B cell (primary cell): ENCODE measurements at regions not wholly inside any gene's neighbourhood (a gene's known extent, or its start where the extent isn't known, plus 50 kb on each side); places are given as distances from the start of the nearest gene placed in this dataset.

Experiments used
- ATAC-seq: fragments of 200-7000 bp; cut with Tn5 transposase; one replicate; pipeline ENCODE4 v1.10.0; 2021; ENCODE audit warnings: low read depth, mild to moderate bottlenecking, moderate number of reproducible peaks, moderate library complexity
- CTCF ChIA-PET: fragments of 350-600 bp; sonication (Branson Sonifier 250); formaldehyde crosslinking; loops from one replicate; lab custom pipeline; 2021; ENCODE audit warnings: antibody characterized with exemption, inconsistent platforms; lab: Charles Lee
- POLR2A ChIA-PET: fragments of 350-600 bp; sonication (Branson Sonifier 250); formaldehyde crosslinking; loops from one replicate; lab custom pipeline; 2021; ENCODE audit warnings: antibody characterized with exemption; lab: Charles Lee
- DNase-seq: peaks from one replicate; pipeline ENCODE4 v3.0.0; 2013
- H2AFZ ChIP-seq: 2 replicates; pipeline ENCODE4 v1.6.1; 2012; ENCODE audit warnings: mild to moderate bottlenecking, low read depth, low read length; ENCODE audit not compliant: insufficient read depth, poor library complexity, severe bottlenecking
- H3K27ac ChIP-seq, 2 donors: 1 replicate in 1 of 2; 2 replicates in 1 of 2; pipeline ENCODE4 v1.5.1; 2012 to 2013; ENCODE audit warnings: low read length in 2 of 2, mild to moderate bottlenecking in 2 of 2, moderate library complexity in 1 of 2
- H3K27me3 ChIP-seq, 4 experiments: fragments of 200-600 bp in 1 of 4; sonication (generic) in 1 of 4; replicated peaks in 1 of 4; 1 replicate in 2 of 4; 2 replicates in 2 of 4; pipeline versions ENCODE4 v1.6.1 to v1.7.0; 2013 to 2016; ENCODE audit warnings: low read length in 3 of 4, mild to moderate bottlenecking in 2 of 4, mixed read lengths in 1 of 4, moderate library complexity in 1 of 4; ENCODE audit not compliant: insufficient read depth in 4 of 4, control insufficient read depth in 3 of 4; ENCODE audit errors: control extremely low read depth in 1 of 4
- H3K36me3 ChIP-seq, 2 experiments: replicated peaks in 1 of 2; 1 replicate in 1 of 2; 2 replicates in 1 of 2; pipeline versions ENCODE4 v1.6.1 to v1.7.1; 2013; ENCODE audit warnings: low read length in 1 of 2; ENCODE audit not compliant: insufficient read depth in 2 of 2, control insufficient read depth in 1 of 2; ENCODE audit errors: control extremely low read depth in 1 of 2, extremely low read depth in 1 of 2
- H3K4me1 ChIP-seq, 2 donors: fragments of 200-600 bp in 1 of 2; sonication (generic) in 1 of 2; 1 replicate in 1 of 2; 2 replicates in 1 of 2; pipeline versions ENCODE4 v1.5.1 to v1.6.1; 2013 to 2017; ENCODE audit warnings: low read length in 2 of 2; ENCODE audit not compliant: control insufficient read depth in 2 of 2, insufficient read depth in 2 of 2
- H3K4me2 ChIP-seq: replicated peaks from 2 replicates; pipeline ENCODE3; 2012; ENCODE audit warnings: mild to moderate bottlenecking, low read depth, low read length; ENCODE audit not compliant: poor library complexity, severe bottlenecking
- H3K4me3 ChIP-seq, 5 experiments: fragments of 200-600 bp in 1 of 5; sonication (generic) in 1 of 5; 1 replicate in 3 of 5; 2 replicates in 2 of 5; pipeline versions ENCODE4 v1.5.1 to v1.7.0; 2011 to 2016; ENCODE audit warnings: low read length in 4 of 5, mild to moderate bottlenecking in 4 of 5, low read depth in 2 of 5, control low read depth in 1 of 5, moderate library complexity in 1 of 5; ENCODE audit not compliant: insufficient read depth in 1 of 5; ENCODE audit errors: control extremely low read depth in 1 of 5, extremely low read depth in 1 of 5
- H3K79me2 ChIP-seq: fragments of 200-600 bp; sonication (generic); one replicate; pipeline ENCODE4 v1.6.0; 2016; ENCODE audit warnings: low read length; ENCODE audit not compliant: control insufficient read depth, insufficient read depth
- H3K9ac ChIP-seq: fragments of 200-600 bp; sonication (generic); 2 replicates; pipeline ENCODE4 v1.6.1; 2017; ENCODE audit warnings: mild to moderate bottlenecking, low read length, moderate library complexity
- H3K9me3 ChIP-seq, 3 donors: one replicate each; pipeline versions ENCODE4 v1.6.1 to v1.7.1; 2013; ENCODE audit warnings: low read length in 2 of 3; ENCODE audit not compliant: control insufficient read depth in 2 of 3, insufficient read depth in 1 of 3; ENCODE audit errors: control extremely low read depth in 1 of 3
- H4K20me1 ChIP-seq: 2 replicates; pipeline ENCODE4 v1.6.0; 2012; ENCODE audit warnings: mild to moderate bottlenecking, low read length; ENCODE audit not compliant: insufficient read depth, control insufficient read depth, poor library complexity, severe bottlenecking
- H3K27ac Mint-ChIP-seq: one replicate; pipeline ENCODE4 v1.8.0; 2021; ENCODE audit warnings: mixed read lengths
- H3K27me3 Mint-ChIP-seq: one replicate; pipeline ENCODE4 v1.8.0; 2021; ENCODE audit warnings: mixed read lengths
- H3K4me1 Mint-ChIP-seq: one replicate; pipeline ENCODE4 v1.8.0; 2021; ENCODE audit warnings: mixed read lengths
- H3K4me3 Mint-ChIP-seq: one replicate; pipeline ENCODE4 v1.8.0; 2021; ENCODE audit warnings: mixed read lengths
- H3K9me3 Mint-ChIP-seq: one replicate; pipeline ENCODE4 v1.8.0; 2022; ENCODE audit warnings: mixed read lengths; ENCODE audit not compliant: insufficient read depth
- EZH2 ChIP-seq: IDR thresholded peaks from 2 replicates; pipeline ENCODE4 v1.6.1; 2012; ENCODE audit warnings: borderline replicate concordance, low read depth, mild to moderate bottlenecking, moderate library complexity, low read length; ENCODE audit not compliant: insufficient read depth, poor library complexity, severe bottlenecking
- WGBS: methylation state at CpG from one replicate; pipeline ENCODE4 v1.1.5; 2013; ENCODE audit warnings: missing lambda C conversion rate; ENCODE audit not compliant: insufficient coverage; 5-methylcytosine and 5-hydroxymethylcytosine counted together
- intact Hi-C: fragments of 100-400 bp; cut with micrococcal nuclease; formaldehyde crosslinking; loops from one replicate; pipeline ENCODE4 v1.10.0; 2022
- TF ChIP-seq, protein P1 (sequence below): fragments of 200-600 bp; IDR thresholded peaks from one replicate; pipeline ENCODE4 v1.8.0; 2022; ENCODE audit warnings: antibody characterized with exemption, mild to moderate bottlenecking

DNA sequence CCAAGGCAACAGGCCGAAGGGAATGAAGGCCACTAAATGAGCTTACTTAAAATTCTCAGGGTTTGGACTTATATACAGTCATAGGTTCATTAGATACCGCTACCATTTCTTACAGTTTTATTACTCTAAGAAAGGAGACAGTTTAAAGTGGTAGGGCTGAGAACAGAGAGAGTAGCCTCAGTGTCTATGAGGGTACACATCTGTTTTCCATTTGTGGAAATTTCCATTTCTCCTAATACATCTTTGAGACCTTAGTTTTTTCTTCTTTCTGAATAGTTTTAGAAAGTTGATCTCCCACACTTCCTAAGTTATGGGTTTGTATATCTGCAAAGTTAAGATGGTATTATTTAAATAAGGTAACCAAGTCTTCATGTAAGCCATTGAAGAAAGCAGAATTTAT is 1279.1 kb downstream of the NCAM2 start:
- ATAC-seq (no peak), DNase-seq (no peak)
- no peak overlapping the region for H3K4me2 ChIP-seq
- H3K27ac ChIP-seq = no peak overlapping the region
- H3K4me3 ChIP-seq = no peak overlapping the region
- no peaks in the 10 kb centered on the region for H4K20me1 ChIP-seq
- Mint-ChIP-seq H3K27me3 (no peaks in the 10 kb centered on the region), H3K9me3 (peaks cover 4% of the 10 kb centered on the region), H3K4me3 (no peak overlapping the region), H3K4me1 (no peaks in the 10 kb centered on the region), H3K27ac (no peak overlapping the region)
- no peaks in the 10 kb centered on the region for H3K27me3 ChIP-seq
- no peaks in the 10 kb centered on the region for H3K4me1 ChIP-seq
- H2AFZ ChIP-seq = no peak overlapping the region
- intact Hi-C loops = no loop called here
- ChIA-PET POLR2A (no interaction called here), CTCF (no interaction called here)
- TF ChIP-seq, protein P1, sequence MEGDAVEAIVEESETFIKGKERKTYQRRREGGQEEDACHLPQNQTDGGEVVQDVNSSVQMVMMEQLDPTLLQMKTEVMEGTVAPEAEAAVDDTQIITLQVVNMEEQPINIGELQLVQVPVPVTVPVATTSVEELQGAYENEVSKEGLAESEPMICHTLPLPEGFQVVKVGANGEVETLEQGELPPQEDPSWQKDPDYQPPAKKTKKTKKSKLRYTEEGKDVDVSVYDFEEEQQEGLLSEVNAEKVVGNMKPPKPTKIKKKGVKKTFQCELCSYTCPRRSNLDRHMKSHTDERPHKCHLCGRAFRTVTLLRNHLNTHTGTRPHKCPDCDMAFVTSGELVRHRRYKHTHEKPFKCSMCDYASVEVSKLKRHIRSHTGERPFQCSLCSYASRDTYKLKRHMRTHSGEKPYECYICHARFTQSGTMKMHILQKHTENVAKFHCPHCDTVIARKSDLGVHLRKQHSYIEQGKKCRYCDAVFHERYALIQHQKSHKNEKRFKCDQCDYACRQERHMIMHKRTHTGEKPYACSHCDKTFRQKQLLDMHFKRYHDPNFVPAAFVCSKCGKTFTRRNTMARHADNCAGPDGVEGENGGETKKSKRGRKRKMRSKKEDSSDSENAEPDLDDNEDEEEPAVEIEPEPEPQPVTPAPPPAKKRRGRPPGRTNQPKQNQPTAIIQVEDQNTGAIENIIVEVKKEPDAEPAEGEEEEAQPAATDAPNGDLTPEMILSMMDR = no peak
- no peak for TF ChIP-seq EZH2
- no CpG with 5 or more reads among the region's 2 CpGs for WGBS
- H3K79me2 ChIP-seq = no peaks in the 10 kb centered on the region
- H3K9ac ChIP-seq = no peak overlapping the region
- no peaks in the 10 kb centered on the region for H3K9me3 ChIP-seq
- no peaks in the 10 kb centered on the region for H3K36me3 ChIP-seq

DNA sequence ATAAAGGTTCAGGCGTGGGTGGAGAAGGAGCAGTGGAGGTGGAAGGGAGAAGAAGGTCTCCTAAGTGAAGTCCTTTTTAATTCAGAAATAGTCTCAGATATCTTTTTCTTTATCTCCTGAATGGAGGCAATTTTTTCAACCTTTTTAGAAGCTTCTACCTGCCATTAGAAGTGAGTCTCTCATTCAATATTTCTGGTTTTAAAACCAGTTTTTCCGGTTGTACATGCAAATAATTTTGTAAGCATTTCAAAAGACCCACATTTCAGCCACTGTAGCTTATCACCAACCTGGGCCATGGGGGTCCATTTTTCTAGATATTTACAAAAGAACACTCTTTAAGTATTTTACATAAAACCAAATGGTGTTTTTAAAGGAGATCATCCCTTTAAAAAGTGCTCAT is 1280.2 kb downstream of the NCAM2 start:
- Mint-ChIP-seq H3K9me3 (peaks cover 4% of the 10 kb centered on the region), H3K27me3 (no peaks in the 10 kb centered on the region), H3K27ac (no peak overlapping the region), H3K4me3 (no peak overlapping the region), H3K4me1 (no peaks in the 10 kb centered on the region)
- Histone ChIP-seq H3K4me1 (no peaks in the 10 kb centered on the region), H3K27me3 (no peaks in the 10 kb centered on the region), H4K20me1 (no peaks in the 10 kb centered on the region), H3K27ac (no peak overlapping the region), H3K36me3 (no peaks in the 10 kb centered on the region), H3K4me3 (no peak overlapping the region), H3K9me3 (no peaks in the 10 kb centered on the region), H3K79me2 (no peaks in the 10 kb centered on the region), H3K9ac (no peak overlapping the region), H3K4me2 (no peak overlapping the region), H2AFZ (no peak overlapping the region)
- ChIA-PET POLR2A (no interaction called here), CTCF (no interaction called here)
- no peak for DNase-seq
- TF ChIP-seq, protein P1 = no peak
- no peak for TF ChIP-seq EZH2
- intact Hi-C loops = no loop called here
- no peak for ATAC-seq
- no CpG with 5 or more reads among the region's 2 CpGs for WGBS
